ENCODE measurements at regions not wholly inside any gene's neighbourhood (a gene's known extent, or its start where the extent isn't known, plus 50 kb on each side); places are given as distances from the start of the nearest gene placed in this dataset.

GRCh38 chr3:157700405-157700804, 197.2 kb upstream of the VEPH1 start:
- Histone ChIP-seq H3K27ac (ENCODE audit: low read length) (no peak overlapping the region), H3K9me3 (ENCODE audit: low read length) (no peaks in the 10 kb centered on the region), H2AFZ (ENCODE audit: low read depth, low read length) (no peak overlapping the region), H4K20me1 (ENCODE audit: insufficient read depth) (no peaks in the 10 kb centered on the region), H3K4me2 (ENCODE audit: low read length) (no peak overlapping the region), H3K36me3 (ENCODE audit: insufficient read depth, low read length) (no peaks in the 10 kb centered on the region), H3K27me3 (ENCODE audit: insufficient read depth, low read depth, low read length) (no peaks in the 10 kb centered on the region), H3K79me2 (replicated peaks; ENCODE audit: insufficient read depth, low read length) (no peaks in the 10 kb centered on the region), H3F3A (ENCODE audit: insufficient read depth, low read length, poor library complexity, severe bottlenecking) (no peaks in the 10 kb centered on the region), H3K9me2 (ENCODE audit: insufficient read depth, low read length) (no peaks in the 10 kb centered on the region), H3K9ac (ENCODE audit: low read length) (no peak overlapping the region), H3K4me3 (ENCODE audit: low read length) (no peak overlapping the region)
- TF ChIP-seq REST (IDR thresholded peaks at IDR 0.05; ENCODE audit: borderline replicate concordance) = no peak
- no peak for TF ChIP-seq RAD21 (conservative IDR thresholded peaks at IDR 0.05)
- TF ChIP-seq TAF1 (IDR thresholded peaks at IDR 0.05; ENCODE audit: low read depth) = no peak
- TF ChIP-seq CTCF (IDR thresholded peaks at IDR 0.05; ENCODE audit: poor library complexity, severe bottlenecking) = no peak
- no peak for TF ChIP-seq EP300 (conservative IDR thresholded peaks at IDR 0.05; ENCODE audit: poor library complexity, severe bottlenecking)
- no peak for TF ChIP-seq EZH2 (IDR thresholded peaks at IDR 0.05; ENCODE audit: borderline replicate concordance, insufficient read depth, low read length, poor library complexity, severe bottlenecking)
- no peak for TF ChIP-seq MXI1 (conservative IDR thresholded peaks at IDR 0.05; ENCODE audit: poor library complexity, severe bottlenecking)
- no peak for TF ChIP-seq SMC3 (conservative IDR thresholded peaks at IDR 0.05; ENCODE audit: poor library complexity)
- no peak for TF ChIP-seq POLR2AphosphoS5 (IDR thresholded peaks at IDR 0.05)

GRCh38 chr3:157695586-157695985, 192.4 kb upstream of the VEPH1 start:
- no peak overlapping the region for H2AFZ ChIP-seq (ENCODE audit: low read depth, low read length)
- H3K27me3 ChIP-seq (ENCODE audit: insufficient read depth, low read depth, low read length) = no peaks in the 10 kb centered on the region
- no peak overlapping the region for H3K9ac ChIP-seq (ENCODE audit: low read length)
- no peaks in the 10 kb centered on the region for H4K20me1 ChIP-seq (ENCODE audit: insufficient read depth)
- H3K9me2 ChIP-seq (ENCODE audit: insufficient read depth, low read length) = no peaks in the 10 kb centered on the region
- H3K36me3 ChIP-seq (ENCODE audit: insufficient read depth, low read length) = no peaks in the 10 kb centered on the region
- no peak overlapping the region for H3K4me3 ChIP-seq (ENCODE audit: low read length)
- no peak overlapping the region for H3K27ac ChIP-seq (ENCODE audit: low read length)
- H3K9me3 ChIP-seq (ENCODE audit: low read length) = no peaks in the 10 kb centered on the region
- TF ChIP-seq EP300 (conservative IDR thresholded peaks at IDR 0.05; ENCODE audit: poor library complexity, severe bottlenecking) = no peak
- no peak for TF ChIP-seq REST (IDR thresholded peaks at IDR 0.05; ENCODE audit: borderline replicate concordance)
- TF ChIP-seq SMC3 (conservative IDR thresholded peaks at IDR 0.05; ENCODE audit: poor library complexity) = no peak
- TF ChIP-seq TAF1 (IDR thresholded peaks at IDR 0.05; ENCODE audit: low read depth) = no peak
- TF ChIP-seq CTCF (IDR thresholded peaks at IDR 0.05; ENCODE audit: poor library complexity, severe bottlenecking) = no peak
- no peak for TF ChIP-seq MXI1 (conservative IDR thresholded peaks at IDR 0.05; ENCODE audit: poor library complexity, severe bottlenecking)
- TF ChIP-seq RAD21 (conservative IDR thresholded peaks at IDR 0.05) = no peak
- no peak for TF ChIP-seq POLR2AphosphoS5 (IDR thresholded peaks at IDR 0.05)
- TF ChIP-seq EZH2 (IDR thresholded peaks at IDR 0.05; ENCODE audit: borderline replicate concordance, insufficient read depth, low read length, poor library complexity, severe bottlenecking) = no peak
- no peak overlapping the region for H3K4me2 ChIP-seq (ENCODE audit: low read length)
- no peaks in the 10 kb centered on the region for H3K79me2 ChIP-seq (replicated peaks; ENCODE audit: insufficient read depth, low read length)
- no peaks in the 10 kb centered on the region for H3F3A ChIP-seq (ENCODE audit: insufficient read depth, low read length, poor library complexity, severe bottlenecking)
